Left renal pelvis (tissue), 4 donors: ENCODE measurements at regions not wholly inside any gene's neighbourhood (a gene's known extent, or its start where the extent isn't known, plus 50 kb on each side); places are given as distances from the start of the nearest gene placed in this dataset.

Experiments
- DNase-seq, 4 donors: peaks; one replicate each; pipeline ENCODE4 v3.0.0-alpha.2; 2013; ENCODE audit warnings: low read depth in 4 of 4, low spot score in 3 of 4

DNA sequence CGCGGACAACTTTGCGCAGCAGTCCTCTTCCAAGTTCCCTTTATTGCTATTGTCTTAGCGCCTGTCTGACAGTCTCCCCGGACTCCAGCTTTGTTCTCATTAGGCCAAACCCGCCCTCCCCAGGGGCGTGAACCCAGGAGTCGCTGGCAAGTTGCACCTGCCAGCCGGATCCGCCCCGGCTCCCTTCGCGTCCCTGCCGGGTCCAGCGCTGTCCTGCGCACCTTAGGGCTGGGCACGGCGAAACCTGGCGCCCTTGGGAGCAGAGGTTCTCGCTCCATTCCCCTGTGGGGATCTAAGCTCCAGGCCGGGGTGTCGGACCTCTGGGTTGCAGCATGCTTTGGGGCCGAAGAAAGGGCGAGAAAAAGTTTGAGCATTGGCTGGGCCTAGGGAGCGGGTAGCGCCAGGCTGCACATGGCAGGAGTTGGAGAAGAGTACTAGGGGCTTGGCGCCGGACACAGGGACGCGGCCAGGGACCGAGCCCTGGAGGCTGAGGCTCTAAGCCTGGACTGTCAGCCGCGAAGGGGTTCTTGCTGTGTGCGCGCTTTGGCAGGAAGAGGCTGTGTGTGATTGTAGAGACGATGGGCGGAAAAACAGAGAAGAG is 335.1 kb upstream of the THRB start:
- no peak for DNase-seq

DNA sequence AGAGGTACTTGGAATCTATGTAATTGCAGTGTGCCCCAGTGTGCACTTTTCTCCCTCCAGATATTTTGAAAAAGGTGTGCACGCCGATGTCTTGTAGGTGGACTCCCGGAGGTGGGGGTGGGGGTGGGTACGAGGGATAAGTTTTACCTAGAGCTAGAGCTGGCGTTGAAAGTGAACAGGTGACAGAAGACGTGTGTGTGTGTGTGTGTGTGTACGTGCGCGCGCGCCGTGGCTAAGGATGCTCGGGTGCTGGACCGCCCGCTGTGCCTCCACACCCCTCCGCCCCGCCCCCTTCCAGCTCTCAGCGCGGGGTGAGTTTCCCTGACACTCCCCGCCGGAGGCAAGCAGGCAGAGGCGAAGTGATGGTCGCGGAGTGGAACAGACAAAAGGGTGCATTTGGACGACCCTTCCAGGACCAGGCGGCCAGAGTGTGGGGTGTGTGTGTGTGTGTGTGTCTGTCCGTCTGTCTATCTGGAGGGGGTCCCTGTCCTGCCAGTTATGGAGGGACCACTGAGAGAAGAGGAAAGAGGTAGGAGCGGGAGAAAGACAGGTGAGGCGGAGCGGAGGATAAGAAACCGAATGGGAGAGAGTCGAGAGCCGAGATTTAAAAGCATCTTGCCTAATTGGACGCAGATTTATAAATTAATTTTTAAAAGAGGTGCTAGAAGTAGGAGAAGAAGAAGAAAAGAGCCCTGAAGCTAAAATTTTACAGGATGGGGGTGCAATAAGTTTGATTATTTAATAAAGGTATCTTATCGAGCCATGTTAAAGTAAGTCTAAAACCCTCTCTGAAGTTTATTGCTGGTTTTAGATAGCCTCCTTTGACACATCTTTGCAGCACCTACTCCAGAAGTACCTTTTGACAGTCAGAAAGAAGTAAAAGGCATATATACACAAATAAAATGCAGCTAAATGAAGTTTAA is 335.8 kb upstream of the THRB start:
- DNase-seq: no peak

DNA sequence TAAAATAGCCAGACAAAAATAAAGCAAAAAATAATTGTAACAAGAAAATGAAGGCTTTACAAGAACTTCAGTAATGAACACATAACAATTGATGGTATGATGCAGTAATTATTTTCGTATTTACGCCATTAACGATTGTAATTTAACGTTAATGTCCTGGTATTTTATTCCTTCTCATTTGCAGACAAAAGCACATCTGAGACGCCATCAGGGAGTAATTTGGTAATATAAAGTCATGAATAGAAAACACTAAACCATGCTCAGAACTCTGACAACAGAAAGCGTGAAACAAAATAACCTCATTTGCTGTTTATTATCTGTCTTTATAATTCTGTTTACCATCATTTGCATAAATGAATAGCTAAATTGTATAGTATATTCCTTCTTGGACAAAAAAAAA is 336.6 kb upstream of the THRB start:
- no peak for DNase-seq

DNA sequence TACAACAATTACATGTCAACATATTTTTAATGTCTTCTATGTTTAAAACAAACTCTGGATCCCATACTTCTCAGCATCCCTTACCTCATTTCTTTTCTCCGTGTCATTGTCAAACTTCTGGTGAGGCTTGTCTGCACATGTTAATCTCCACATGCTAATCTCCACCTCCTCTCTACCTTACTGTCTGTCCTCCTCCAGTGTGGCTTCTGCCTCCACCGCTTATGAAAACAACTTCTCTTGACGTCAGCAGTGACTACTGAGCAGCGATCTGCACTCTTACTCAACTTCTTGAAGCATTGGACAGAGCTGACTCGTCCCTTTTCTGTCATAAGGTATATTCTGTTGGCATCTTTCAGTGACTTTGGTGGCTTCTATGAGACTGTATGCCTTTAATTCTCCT is 338.2 kb upstream of the THRB start:
- no peak for DNase-seq

DNA sequence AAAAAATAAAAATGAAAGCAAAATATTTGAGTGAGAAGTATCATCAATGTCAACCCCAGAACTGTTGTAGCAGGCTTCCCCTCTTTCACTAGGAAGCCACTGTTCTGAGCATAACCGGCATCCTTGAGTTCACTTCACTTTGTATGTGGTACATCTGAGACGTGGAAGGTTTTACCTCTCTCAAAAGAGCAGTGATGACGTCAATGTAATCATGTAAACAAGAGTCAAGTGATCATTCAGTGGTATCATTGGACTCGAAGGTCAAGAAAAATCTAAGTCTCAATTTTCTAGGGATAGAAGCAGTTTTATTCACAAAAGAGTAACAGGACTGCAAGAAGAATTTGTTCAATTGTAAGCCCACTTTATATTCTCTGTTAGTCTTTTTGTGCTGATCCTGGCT is 339.8 kb upstream of the THRB start:
- DNase-seq: no peak

DNA sequence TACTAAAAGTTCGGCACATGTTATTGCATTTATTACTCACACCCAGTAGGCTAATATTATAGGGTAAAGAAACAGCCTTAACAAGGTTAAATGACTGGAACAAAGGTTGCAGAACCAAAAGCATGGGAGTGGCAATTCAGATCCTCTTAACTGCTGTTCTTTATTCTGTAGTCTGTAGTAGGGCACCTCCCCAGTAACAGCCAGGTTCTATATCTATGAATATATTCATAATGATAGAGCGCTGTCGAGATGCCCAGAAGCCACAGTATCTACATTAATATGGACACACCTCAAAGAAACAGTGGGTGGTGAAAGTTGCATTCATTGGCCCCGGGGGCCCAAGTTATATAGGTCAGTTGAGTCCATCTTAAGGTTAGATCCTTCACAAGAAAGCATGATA is 340.9 kb upstream of the THRB start:
- DNase-seq: no peak

DNA sequence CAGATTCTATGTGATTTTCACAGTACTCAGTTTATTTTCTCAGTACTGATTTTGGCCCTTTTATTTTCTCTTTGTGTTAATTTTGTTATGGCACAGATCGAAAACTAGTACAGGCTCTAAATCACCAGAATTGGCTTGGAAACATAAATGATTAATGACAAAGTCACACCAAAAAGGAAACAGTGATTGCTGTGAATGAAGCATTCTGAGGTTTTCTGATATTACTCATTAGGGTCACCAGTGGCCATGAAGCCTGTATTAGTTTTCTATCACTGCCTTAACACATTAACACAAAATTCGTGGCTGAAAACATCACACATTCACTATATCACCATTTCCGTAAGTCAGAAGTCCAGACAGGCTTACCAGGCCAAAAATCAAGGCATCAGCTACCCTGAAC is 343.0 kb upstream of the THRB start:
- DNase-seq: no peak

DNA sequence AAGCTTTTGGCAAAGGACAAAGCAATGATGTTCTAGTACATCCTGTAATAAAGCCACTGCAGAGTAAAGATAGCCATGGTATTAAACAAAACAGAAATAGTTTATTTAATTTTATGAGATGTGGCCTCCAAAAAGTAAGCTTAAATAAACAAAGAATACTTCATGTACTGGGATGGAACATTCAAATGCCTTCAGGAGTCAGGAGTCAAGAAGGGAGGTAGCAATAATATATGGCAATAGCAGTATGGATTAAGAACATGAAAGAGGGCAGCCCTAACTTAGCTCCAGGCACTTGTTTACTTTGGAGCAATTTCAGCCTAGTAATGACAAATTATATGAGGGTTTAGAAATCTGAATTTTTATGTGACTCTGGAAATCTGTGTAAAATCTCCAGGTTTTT is 343.9 kb upstream of the THRB start:
- no peak for DNase-seq

DNA sequence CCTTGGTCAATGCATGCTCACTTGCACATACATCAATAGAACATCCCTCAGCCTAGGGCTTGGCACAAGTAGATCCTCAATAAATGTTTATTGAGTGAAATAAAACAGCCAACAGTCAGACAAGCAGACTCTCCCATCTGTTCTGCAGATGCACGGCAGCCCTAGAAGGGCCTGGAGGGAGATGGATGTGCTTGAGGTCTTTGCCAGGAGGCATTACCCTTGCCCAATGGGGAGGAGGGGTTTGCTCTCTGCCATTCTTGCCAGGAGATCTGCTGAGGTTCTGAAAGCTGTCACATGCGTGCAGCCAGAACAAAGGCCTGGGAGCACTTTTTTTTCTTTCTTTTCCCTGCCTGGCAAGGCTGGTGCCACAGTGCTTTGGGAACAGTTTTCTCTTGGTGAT is 349.3 kb upstream of the THRB start:
- DNase-seq: no peak

DNA sequence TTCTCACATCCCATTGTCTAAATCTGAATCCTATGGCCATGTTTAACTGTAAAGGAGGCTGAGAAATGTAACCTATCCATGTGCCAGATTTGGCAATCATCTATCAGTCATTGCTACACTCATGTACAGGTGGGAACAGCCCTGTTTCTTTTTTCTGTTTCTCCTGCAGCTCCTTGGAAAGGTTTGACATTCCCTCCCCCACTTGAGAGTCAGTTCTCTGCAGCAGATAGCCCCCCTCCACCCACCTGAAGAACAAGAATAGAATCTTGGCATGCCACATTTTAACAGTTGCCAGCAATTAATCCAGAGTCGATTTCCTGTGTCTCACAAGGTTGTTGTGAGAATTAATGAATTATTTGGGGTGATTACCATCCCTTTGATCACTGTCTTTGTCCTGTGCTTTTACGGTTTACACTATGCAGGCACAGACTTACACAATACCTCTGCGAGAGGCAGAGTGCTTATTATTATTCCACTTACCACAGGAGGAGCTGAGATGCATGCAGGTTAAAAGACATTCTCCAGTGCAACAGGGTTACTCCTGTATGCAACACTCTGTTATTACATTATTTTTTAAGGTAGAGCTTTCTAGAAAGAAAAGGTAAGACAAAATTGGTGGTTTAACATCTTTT is 351.0 kb upstream of the THRB start:
- no peak for DNase-seq

DNA sequence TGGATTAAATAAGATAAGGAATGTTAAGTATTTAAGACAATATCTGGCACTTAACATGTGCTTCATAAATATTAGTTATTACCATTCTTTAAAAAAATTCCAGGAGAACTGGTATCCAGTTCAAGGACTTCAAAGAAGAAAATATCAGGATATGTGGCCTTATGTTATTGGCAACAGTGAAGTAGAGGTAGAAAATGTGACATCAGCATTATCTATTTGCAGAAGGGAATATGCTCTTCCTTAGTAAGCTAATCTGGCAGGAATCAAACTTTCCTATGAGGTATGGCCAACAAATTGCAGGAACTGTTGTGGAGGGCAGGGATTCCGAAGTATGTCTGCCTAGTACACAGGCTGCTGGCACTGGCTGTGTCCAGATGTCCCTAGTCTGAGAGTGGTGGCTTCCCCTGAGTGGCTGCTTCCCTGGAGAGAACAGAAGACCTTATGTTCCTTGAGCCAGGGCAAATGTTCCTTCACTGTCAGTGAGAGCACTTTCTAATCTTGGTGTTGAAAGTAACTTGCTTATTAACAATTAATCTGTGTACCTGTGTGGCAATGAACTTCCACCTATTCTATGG is 351.7 kb upstream of the THRB start:
- no peak for DNase-seq

DNA sequence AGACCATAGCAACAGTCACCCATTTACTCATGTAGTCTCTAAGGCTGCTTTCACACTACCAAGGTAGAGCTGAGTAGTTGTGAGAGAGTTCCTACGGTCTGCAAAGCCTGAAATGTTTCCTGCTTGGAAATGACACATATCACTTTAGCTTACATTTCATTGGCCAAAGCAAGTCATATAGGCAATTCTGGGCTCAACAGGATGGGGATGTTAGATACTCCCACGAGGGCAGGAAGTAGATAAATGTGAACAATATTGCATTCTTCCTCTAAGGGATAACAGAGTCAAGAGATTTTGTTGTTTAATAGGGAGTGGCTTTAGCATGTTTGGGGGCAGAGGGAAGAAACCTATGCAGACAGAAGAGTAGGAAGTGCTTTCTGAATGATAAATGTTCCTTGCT is 355.6 kb upstream of the THRB start:
- no peak for DNase-seq

DNA sequence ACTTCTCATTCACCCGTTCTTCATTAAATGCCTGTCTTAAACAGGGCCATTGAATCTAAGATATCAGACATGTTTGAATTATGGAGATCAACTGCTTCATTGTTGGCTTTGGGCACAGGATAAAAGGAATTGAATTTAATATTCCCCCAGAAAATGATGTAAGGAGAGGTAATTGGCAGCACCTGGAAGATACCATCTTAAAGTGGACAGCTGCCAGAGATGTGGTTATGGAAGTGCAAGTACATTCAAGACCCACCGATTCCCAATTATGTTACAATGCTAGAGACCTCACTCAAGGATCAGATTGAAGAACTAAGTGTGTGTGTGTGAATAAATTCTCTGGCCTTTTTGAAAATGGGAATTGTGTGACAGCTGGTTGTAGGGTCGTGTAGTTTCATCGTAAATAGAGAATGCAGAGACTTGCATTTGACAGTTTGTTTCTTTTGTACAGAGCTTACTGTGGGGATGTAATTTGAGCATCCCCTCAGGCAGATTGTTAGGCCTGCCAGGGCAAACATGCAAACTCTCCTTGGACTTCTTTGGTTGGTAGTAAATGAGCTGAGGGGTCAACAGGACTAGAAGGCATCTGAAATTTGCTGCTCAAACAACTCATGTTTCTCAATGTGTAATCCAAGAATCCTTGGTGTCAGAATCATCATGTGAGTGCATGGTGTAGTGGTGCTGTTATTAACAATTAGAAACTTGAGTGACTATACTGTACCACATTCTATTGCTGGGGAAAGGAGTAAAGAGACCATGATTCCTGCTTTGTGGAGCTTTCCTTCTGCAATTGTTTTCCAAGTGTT is 359.2 kb upstream of the THRB start:
- DNase-seq: no peak

DNA sequence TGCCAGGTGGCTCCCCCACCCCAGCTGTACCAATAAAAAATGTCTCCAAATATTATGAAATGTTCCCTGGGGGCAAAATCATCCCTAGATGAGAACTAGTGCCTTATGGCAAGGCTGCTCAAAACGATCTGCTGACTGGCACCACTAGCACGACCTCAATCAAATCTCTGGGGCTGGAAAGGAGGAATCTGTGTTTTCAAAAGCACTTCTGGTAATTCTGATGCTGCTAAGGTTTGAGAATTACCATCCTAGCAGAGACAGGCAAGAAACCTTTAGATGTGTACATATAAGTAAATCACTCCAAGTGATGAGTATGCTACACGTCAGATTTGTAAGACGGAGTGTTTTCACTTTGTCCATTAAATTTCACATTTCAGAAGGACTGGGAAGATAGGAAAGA is 360.1 kb upstream of the THRB start:
- no peak for DNase-seq

DNA sequence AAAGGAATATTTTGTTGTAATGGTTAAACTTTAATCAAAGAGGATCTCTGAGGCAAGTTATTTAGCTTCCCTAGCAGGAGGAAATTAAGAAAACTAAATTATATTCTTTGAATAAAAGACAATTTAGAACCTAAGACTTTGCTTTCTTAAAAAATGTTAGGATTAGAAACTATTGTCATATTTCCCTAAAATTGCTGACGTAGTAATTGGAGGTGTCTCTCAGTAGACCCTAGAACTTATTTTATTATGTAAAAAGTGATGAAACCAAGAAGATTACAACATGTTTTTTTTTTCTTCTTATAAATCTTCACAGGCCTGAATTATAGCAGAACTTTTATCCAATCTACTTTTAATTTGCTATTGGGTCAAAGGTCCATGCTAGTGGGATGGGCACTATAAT is 363.3 kb upstream of the THRB start:
- DNase-seq: no peak

DNA sequence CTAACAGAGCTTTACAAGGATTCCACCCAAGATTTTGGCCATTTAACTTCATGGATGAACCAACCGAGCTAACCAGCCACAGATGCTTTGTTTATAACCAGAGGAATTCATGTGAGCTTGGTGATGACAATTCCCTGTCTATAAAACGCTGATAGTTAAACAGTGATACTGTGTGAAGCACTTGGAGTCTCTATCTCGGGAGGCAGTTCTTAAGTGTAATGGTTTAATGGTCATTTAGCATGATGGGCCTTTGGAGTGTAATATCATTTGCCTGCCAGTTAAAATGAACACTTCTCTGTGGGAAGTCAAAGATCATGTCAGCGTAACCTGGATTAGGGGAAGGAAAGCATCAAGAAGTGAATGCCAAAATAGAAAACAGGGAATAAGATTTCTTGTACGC is 368.6 kb upstream of the THRB start:
- DNase-seq: no peak

DNA sequence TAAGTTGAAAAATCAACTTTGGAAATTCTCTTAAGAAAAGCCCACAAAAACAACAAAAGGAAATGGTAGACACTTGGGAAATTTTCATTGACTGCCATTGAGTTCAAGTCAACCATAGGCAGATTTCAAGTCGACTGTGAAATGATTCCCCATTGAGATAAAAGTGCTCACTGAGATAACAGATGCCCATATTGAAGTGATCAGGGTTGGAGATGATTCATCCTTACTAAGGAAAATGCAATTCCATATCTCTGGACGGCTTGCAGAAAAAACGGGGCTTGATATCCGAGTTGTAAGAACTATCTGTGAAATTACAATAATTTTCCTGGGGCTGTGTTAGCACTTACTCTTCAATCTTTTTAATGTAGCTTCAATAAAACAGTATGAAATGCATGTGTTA is 373.1 kb upstream of the THRB start:
- no peak for DNase-seq

DNA sequence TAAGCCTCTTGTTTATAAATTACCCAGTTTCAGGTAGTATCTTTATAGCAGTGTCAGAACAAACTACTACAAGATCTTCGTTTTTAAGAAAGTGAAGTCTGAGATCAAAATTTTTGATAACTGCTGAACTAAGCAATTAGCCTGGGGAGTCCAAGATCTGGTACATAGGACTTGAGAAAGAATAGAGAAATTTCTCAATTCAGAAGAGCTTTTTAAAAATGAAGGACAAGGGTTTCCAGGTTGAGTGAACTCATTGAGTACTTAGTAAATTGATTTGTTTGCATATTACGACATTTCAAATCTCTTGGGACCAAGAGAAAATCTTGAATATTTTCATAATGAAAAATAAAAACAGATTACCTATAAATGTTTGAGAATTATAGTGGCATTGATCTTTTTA is 386.6 kb upstream of the THRB start:
- DNase-seq: no peak

DNA sequence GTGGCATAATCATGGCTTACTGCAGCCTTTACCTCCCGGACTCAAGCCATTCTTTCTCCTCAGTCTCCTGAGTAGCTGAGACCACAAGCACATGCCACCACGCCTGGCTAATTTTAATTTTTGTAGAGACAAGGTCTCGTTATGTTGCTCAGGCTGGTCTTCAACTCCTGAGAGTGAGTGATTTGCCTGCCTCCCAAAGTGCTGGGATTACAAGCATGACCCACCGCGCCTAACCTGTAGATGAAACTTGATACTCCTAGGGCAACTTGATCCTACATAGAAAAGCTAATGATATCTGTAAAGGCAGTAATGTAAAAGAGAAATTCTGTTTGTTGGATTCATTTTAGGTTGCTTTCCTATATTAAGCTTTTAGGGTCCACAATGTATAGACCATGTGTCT is 391.9 kb upstream of the THRB start:
- no peak for DNase-seq

DNA sequence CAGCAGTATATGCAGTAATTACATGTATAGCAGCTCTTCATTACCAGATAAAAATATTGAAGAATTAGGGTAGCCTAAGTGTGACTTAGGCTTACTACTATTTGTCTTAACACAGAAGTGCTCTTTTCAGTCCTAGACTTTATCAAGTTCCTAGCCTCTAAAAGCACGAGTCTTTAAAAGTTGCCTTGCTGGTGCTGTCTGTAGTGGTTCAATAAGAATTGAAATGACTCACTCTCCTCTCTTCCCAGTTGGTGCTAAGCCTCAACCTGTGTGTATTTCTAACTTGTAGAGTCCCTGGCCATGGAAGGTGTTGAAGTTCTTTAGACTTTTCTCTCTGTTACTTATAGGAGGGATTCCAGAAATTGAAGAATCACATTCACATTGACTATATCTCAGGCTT is 395.4 kb upstream of the THRB start:
- no peak for DNase-seq

DNA sequence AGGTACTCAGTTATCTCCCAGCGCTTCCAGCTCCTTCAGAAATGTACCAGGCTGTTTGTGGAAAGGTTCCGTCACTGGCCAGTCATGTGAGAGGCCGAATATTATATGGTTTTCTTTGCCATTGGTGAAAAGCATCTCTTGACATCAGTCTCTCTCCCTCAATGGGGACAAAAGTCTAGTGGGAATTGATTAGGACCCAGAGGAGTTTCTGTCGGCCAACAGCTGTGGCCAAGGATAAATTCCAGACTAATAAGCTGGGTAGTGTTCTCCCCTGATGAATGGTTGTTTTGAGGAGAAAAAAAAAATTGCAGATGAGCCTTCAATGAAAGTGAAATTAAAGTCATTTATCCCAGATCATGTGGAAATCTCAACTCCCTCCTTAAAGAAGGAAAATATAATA is 404.7 kb upstream of the THRB start:
- DNase-seq: no peak
